MCF 10A (cell line): ENCODE measurements at regions not wholly inside any gene's neighbourhood (a gene's known extent, or its start where the extent isn't known, plus 50 kb on each side); places are given as distances from the start of the nearest gene placed in this dataset.

Source experiments
- BruUV-seq: library from RNA; stranded (reverse); fragments of 400-500 nt; replicated peaks from 2 replicates; lab custom pipeline; 2021; lab: Mats Ljungman, UMichigan
- CTCF ChIA-PET: fragments of 300-600 bp; sonication (Branson Sonifier 250); formaldehyde crosslinking; extraction: SDS; loops from one replicate; lab custom pipeline; 2021; ENCODE audit warnings: antibody characterized with exemption, inconsistent platforms; lab: Yijun Ruan, JAX
- POLR2A ChIA-PET: fragments of 300-600, 350-650 bp; sonication (Branson Sonifier 250); formaldehyde crosslinking; extraction: SDS; loops from one replicate; lab custom pipeline; 2020; ENCODE audit warnings: antibody characterized with exemption, inconsistent platforms; lab: Yijun Ruan, JAX
- DNase-seq: peaks from one replicate; pipeline ENCODE4 v3.0.0-alpha.2; 2018; ENCODE audit not compliant: unreplicated experiment
- H3K27ac Mint-ChIP-seq: one replicate; pipeline ENCODE4 v1.8.0; 2022; ENCODE audit warnings: mild to moderate bottlenecking, low read depth, mixed read lengths; ENCODE audit not compliant: unreplicated experiment
- H3K27me3 Mint-ChIP-seq: one replicate; pipeline ENCODE4 v1.8.0; 2022; ENCODE audit warnings: mixed read lengths; ENCODE audit not compliant: insufficient read depth, unreplicated experiment
- H3K36me3 Mint-ChIP-seq: one replicate; pipeline ENCODE4 v1.8.0; 2022; ENCODE audit warnings: mild to moderate bottlenecking, moderate library complexity, mixed read lengths; ENCODE audit not compliant: insufficient read depth, unreplicated experiment
- H3K4me1 Mint-ChIP-seq: one replicate; pipeline ENCODE4 v1.8.0; 2022; ENCODE audit warnings: mixed read lengths; ENCODE audit not compliant: insufficient read depth, unreplicated experiment
- H3K4me3 Mint-ChIP-seq: one replicate; pipeline ENCODE4 v1.8.0; 2022; ENCODE audit warnings: mild to moderate bottlenecking, moderate library complexity, mixed read lengths; ENCODE audit not compliant: unreplicated experiment
- H3K9me3 Mint-ChIP-seq: one replicate; pipeline ENCODE4 v1.8.0; 2022; ENCODE audit warnings: mixed read lengths; ENCODE audit not compliant: unreplicated experiment
- intact Hi-C: fragments of 100-400 bp; cut with micrococcal nuclease; formaldehyde crosslinking; loops from 2 replicates; pipeline ENCODE4 v1.14.1; 2022
- TF ChIP-seq, protein P1 (sequence below): fragments of 200-600 bp; IDR thresholded peaks from one replicate; pipeline ENCODE4 v1.8.0; 2022; ENCODE audit warnings: antibody characterized with exemption, mild to moderate bottlenecking; ENCODE audit not compliant: unreplicated experiment

DNA sequence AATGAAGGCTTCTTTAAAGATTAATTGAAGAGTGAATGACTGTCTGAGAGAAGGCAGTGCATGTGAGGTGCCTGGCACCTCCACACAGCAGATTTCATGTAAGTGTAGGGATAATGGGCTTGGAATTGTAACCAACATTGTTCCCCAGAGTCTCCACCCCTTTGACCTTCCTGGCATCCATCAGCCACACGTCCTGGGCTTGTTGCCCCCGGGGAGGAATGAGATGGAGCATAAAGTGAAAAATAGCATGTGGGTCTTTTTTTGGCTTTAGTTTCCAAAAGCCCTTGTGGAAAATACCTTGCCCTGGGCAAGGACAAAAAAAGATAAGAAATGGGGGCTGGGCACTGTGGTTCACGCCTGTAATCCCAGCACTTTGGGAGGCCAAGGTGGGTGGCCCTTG is 242.2 kb upstream of the ECI2 start:
- ChIA-PET POLR2A (no interaction called here), CTCF (interaction anchor here (0.6 kb wide), 1 partner anchor 428 kb away, joined by 4 read pairs; no protein-coding TSS in a partner anchor)
- intact Hi-C loops: no loop called here
- no peak overlapping the region for H3K27ac Mint-ChIP-seq
- H3K9me3 Mint-ChIP-seq: no peaks in the 10 kb centered on the region
- no peak for DNase-seq
- H3K36me3 Mint-ChIP-seq: no peaks in the 10 kb centered on the region
- BruUV-seq: no TSS peak
- H3K4me3 Mint-ChIP-seq: no peak overlapping the region
- TF ChIP-seq, protein P1, sequence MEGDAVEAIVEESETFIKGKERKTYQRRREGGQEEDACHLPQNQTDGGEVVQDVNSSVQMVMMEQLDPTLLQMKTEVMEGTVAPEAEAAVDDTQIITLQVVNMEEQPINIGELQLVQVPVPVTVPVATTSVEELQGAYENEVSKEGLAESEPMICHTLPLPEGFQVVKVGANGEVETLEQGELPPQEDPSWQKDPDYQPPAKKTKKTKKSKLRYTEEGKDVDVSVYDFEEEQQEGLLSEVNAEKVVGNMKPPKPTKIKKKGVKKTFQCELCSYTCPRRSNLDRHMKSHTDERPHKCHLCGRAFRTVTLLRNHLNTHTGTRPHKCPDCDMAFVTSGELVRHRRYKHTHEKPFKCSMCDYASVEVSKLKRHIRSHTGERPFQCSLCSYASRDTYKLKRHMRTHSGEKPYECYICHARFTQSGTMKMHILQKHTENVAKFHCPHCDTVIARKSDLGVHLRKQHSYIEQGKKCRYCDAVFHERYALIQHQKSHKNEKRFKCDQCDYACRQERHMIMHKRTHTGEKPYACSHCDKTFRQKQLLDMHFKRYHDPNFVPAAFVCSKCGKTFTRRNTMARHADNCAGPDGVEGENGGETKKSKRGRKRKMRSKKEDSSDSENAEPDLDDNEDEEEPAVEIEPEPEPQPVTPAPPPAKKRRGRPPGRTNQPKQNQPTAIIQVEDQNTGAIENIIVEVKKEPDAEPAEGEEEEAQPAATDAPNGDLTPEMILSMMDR: no peak
- no peaks in the 10 kb centered on the region for H3K27me3 Mint-ChIP-seq
- no peaks in the 10 kb centered on the region for H3K4me1 Mint-ChIP-seq

DNA sequence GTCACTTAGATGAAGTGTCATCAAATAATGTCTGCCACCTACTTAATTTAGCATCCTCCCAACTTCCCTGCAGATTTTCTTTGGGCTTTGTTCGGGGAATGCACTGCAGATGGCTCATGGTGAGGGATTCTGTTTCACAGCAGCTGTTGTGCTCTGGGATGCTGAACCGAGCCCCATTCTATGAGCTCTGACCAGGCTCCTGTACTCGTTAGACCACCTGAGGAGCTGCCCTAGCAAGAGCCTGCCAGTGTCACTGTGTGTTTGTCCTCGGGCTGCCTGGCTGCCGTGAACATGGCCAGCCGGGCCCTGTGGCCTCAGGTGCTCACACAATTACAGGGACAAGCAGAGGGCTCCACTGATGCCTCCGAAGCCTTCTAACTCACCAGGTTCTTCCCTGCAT is 238.8 kb upstream of the ECI2 start:
- CTCF ChIA-PET: no interaction called here
- H3K4me1 Mint-ChIP-seq: peaks cover 11% of the 10 kb centered on the region
- POLR2A ChIA-PET: no interaction called here
- TF ChIP-seq, protein P1: no peak
- no peak for DNase-seq
- BruUV-seq: no TSS peak
- H3K27ac Mint-ChIP-seq: no peak overlapping the region
- no peaks in the 10 kb centered on the region for H3K27me3 Mint-ChIP-seq
- no peaks in the 10 kb centered on the region for H3K36me3 Mint-ChIP-seq
- H3K4me3 Mint-ChIP-seq: no peak overlapping the region
- no peaks in the 10 kb centered on the region for H3K9me3 Mint-ChIP-seq
- intact Hi-C loops: no loop called here

DNA sequence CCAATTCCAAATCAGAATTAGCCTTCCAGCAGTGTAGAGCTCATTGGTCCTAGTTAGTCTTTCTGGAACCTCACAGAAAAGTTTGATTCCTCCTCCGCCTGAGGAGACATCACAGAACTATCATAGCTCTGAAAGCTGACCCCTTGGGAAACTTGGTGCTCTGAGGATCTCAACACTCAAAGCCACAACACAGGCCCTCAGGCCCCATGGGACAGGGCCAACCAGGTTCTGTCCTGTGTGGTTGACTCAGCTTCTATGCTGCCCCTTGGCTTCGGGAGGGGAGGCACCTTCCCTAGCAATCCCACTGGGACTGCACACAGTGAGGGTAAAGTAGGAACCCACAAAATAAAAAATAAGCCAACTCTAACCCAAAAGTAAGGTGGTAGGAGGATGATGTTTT is 237.5 kb upstream of the ECI2 start:
- no peak overlapping the region for H3K4me3 Mint-ChIP-seq
- peaks cover 15% of the 10 kb centered on the region for H3K4me1 Mint-ChIP-seq
- H3K27ac Mint-ChIP-seq: no peak overlapping the region
- intact Hi-C loops: no loop called here
- no peaks in the 10 kb centered on the region for H3K36me3 Mint-ChIP-seq
- TF ChIP-seq, protein P1: no peak
- CTCF ChIA-PET: no interaction called here
- no TSS peak for BruUV-seq
- POLR2A ChIA-PET: no interaction called here
- no peak for DNase-seq
- H3K27me3 Mint-ChIP-seq: no peaks in the 10 kb centered on the region
- no peaks in the 10 kb centered on the region for H3K9me3 Mint-ChIP-seq

DNA sequence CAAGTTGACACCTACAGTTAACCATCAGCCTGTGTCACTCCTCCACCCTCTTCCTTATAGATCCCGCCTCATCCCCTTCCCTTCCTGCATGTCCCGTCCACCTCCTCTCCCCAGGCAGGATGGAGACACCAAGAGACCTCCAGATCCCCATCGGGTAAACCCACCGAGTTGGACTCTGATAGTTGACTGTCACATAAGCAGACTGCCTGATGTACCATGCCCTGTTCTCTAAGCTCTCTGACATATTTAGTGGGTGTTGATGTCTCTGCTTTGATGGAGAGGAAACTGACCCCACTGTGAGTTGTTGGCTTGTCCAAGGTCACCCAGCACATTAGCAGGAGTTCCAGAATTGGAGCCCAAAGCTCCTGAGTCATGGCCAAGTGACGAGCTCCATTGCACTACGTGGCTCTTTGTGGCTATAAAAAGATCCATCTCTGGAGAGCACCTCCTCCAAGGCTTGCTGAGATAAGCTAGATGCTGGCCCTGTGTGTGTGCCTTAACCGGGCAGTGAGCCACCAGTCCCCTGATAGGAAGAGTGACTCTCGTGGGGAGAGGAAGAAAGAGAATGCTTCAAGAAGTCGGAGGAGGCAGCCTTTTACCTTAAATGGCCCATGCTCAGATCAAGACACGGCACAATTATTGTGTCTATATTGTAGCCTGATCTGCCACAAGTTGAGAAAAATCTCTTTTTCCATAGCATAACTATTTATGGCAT is 236.0 kb upstream of the ECI2 start:
- no peak overlapping the region for H3K4me3 Mint-ChIP-seq
- CTCF ChIA-PET: no interaction called here
- intact Hi-C loops: no loop called here
- no peaks in the 10 kb centered on the region for H3K9me3 Mint-ChIP-seq
- TF ChIP-seq, protein P1: no peak
- H3K4me1 Mint-ChIP-seq: peaks cover 15% of the 10 kb centered on the region
- no TSS peak for BruUV-seq
- no peak for DNase-seq
- no peaks in the 10 kb centered on the region for H3K27me3 Mint-ChIP-seq
- POLR2A ChIA-PET: no interaction called here
- no peaks in the 10 kb centered on the region for H3K36me3 Mint-ChIP-seq
- H3K27ac Mint-ChIP-seq: no peak overlapping the region
